Loucy (cell line): ENCODE measurements at regions not wholly inside any gene's neighbourhood (a gene's known extent, or its start where the extent isn't known, plus 50 kb on each side); places are given as distances from the start of the nearest gene placed in this dataset.

Experiments
- H2AFZ ChIP-seq: fragments of 200-600 bp; sonication (generic); 2 replicates; pipeline ENCODE4 v1.6.0; 2016; ENCODE audit warnings: antibody characterized with exemption, mild to moderate bottlenecking, low read length, moderate library complexity
- H3F3A ChIP-seq: fragments of 200-600 bp; 2 replicates; pipeline ENCODE4 v1.6.0; 2016; ENCODE audit warnings: antibody characterized with exemption, low read depth, mild to moderate bottlenecking
- H3K27me3 ChIP-seq: fragments of 200-600 bp; sonication (generic); 2 replicates; pipeline ENCODE4 v1.6.1; 2014; ENCODE audit warnings: low read length, mild to moderate bottlenecking; ENCODE audit not compliant: insufficient read depth, poor library complexity, severe bottlenecking
- H3K36me3 ChIP-seq: fragments of 200-600 bp; sonication (generic); 2 replicates; pipeline ENCODE4 v1.6.1; 2016; ENCODE audit warnings: low read length; ENCODE audit not compliant: insufficient read depth
- H3K4me1 ChIP-seq: fragments of 200-600 bp; sonication (generic); 2 replicates; pipeline ENCODE4 v1.5.1; 2014; ENCODE audit warnings: low read length, mild to moderate bottlenecking; ENCODE audit not compliant: insufficient read depth, poor library complexity, severe bottlenecking
- H3K4me2 ChIP-seq: fragments of 200-600 bp; sonication (generic); 2 replicates; pipeline ENCODE4 v1.6.0; 2014; ENCODE audit warnings: antibody characterized with exemption, low read length, low read depth, mild to moderate bottlenecking; ENCODE audit not compliant: poor library complexity, severe bottlenecking
- H3K4me3 ChIP-seq: fragments of 200-600 bp; sonication (generic); 2 replicates; pipeline ENCODE4 v1.5.1; 2014; ENCODE audit warnings: low read length, mild to moderate bottlenecking, mixed read lengths; ENCODE audit not compliant: poor library complexity, severe bottlenecking
- H3K79me2 ChIP-seq: fragments of 200-600 bp; sonication (generic); 2 replicates; pipeline ENCODE4 v1.6.1; 2014; ENCODE audit warnings: low read length; ENCODE audit not compliant: insufficient read depth
- H3K9ac ChIP-seq: fragments of 200-600 bp; sonication (generic); 2 replicates; pipeline ENCODE4 v1.6.0; 2014; ENCODE audit warnings: mild to moderate bottlenecking, low read depth, low read length, moderate library complexity; ENCODE audit not compliant: poor library complexity, severe bottlenecking
- H3K9me2 ChIP-seq: fragments of 200-600 bp; sonication (generic); replicated peaks from 2 replicates; pipeline ENCODE4 v1.6.1; 2016; ENCODE audit warnings: low read depth, low read length, mixed read lengths
- H3K9me3 ChIP-seq: fragments of 200-600 bp; sonication (generic); 2 replicates; pipeline ENCODE4 v1.6.1; 2014; ENCODE audit warnings: mild to moderate bottlenecking, antibody characterized with exemption, low read length, low read depth; ENCODE audit not compliant: insufficient read depth
- H4K20me1 ChIP-seq: fragments of 200-600 bp; sonication (generic); 2 replicates; pipeline ENCODE4 v1.6.0; 2014; ENCODE audit warnings: antibody characterized with exemption, low read length, mild to moderate bottlenecking; ENCODE audit not compliant: insufficient read depth, poor library complexity, severe bottlenecking
- EZH2phosphoT487 ChIP-seq: fragments of 200-600 bp; IDR thresholded peaks from 2 replicates; pipeline ENCODE4 v1.6.1; 2018; ENCODE audit warnings: antibody characterized with exemption, mild to moderate bottlenecking, moderate library complexity, borderline replicate concordance
- TF ChIP-seq, protein P1 (sequence below): fragments of 200-600 bp; sonication (generic); conservative IDR thresholded peaks from 2 replicates; pipeline ENCODE4 v1.5.1; 2014; ENCODE audit warnings: mild to moderate bottlenecking, antibody characterized with exemption, low read length

GRCh38 chr10:81348003-81348402 lies 527.0 kb upstream of the NRG3 start:
- Histone ChIP-seq H3K4me3 (no peak overlapping the region), H3K9me3 (peaks cover 4% of the 10 kb centered on the region; the same call in 1 of the 2 replicates), H3K27me3 (no peaks in the 10 kb centered on the region), H3K4me1 (no peaks in the 10 kb centered on the region), H3K79me2 (no peaks in the 10 kb centered on the region), H3K36me3 (no peaks in the 10 kb centered on the region), H2AFZ (no peak overlapping the region), H3K9me2 (no peaks in the 10 kb centered on the region), H3K4me2 (no peak overlapping the region), H3F3A (no peaks in the 10 kb centered on the region), H3K9ac (no peak overlapping the region), H4K20me1 (no peaks in the 10 kb centered on the region)
- no peak for TF ChIP-seq EZH2phosphoT487
- TF ChIP-seq, protein P1, sequence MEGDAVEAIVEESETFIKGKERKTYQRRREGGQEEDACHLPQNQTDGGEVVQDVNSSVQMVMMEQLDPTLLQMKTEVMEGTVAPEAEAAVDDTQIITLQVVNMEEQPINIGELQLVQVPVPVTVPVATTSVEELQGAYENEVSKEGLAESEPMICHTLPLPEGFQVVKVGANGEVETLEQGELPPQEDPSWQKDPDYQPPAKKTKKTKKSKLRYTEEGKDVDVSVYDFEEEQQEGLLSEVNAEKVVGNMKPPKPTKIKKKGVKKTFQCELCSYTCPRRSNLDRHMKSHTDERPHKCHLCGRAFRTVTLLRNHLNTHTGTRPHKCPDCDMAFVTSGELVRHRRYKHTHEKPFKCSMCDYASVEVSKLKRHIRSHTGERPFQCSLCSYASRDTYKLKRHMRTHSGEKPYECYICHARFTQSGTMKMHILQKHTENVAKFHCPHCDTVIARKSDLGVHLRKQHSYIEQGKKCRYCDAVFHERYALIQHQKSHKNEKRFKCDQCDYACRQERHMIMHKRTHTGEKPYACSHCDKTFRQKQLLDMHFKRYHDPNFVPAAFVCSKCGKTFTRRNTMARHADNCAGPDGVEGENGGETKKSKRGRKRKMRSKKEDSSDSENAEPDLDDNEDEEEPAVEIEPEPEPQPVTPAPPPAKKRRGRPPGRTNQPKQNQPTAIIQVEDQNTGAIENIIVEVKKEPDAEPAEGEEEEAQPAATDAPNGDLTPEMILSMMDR, result peak; percentile 46

DNA sequence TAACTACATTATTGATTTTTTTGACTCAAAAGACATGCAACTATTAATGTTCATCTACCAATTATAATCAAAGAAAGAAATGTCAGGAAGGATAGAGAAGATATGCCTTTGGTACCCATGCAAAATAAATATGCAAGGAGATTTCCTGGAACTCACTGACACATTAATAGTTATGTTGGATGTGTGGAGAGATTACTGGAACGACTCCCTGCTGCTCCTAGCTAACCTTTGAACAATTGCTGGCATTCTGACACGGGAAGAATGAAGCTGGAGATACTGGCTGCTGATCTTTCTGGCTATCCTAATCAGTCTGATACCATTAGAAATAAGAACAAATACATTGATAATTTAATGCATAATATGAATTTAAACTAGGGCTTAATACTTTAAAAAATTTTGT lies 507.9 kb upstream of the NRG3 start:
- Histone ChIP-seq H3K9me2 (no peaks in the 10 kb centered on the region), H3F3A (no peaks in the 10 kb centered on the region), H2AFZ (no peak overlapping the region), H3K4me3 (no peak overlapping the region), H3K27me3 (no peaks in the 10 kb centered on the region), H3K79me2 (no peaks in the 10 kb centered on the region), H3K9me3 (no peaks in the 10 kb centered on the region), H4K20me1 (no peaks in the 10 kb centered on the region), H3K36me3 (no peaks in the 10 kb centered on the region), H3K9ac (no peak overlapping the region), H3K4me2 (no peak overlapping the region), H3K4me1 (no peaks in the 10 kb centered on the region)
- TF ChIP-seq, protein P1, result no peak
- no peak for TF ChIP-seq EZH2phosphoT487

DNA sequence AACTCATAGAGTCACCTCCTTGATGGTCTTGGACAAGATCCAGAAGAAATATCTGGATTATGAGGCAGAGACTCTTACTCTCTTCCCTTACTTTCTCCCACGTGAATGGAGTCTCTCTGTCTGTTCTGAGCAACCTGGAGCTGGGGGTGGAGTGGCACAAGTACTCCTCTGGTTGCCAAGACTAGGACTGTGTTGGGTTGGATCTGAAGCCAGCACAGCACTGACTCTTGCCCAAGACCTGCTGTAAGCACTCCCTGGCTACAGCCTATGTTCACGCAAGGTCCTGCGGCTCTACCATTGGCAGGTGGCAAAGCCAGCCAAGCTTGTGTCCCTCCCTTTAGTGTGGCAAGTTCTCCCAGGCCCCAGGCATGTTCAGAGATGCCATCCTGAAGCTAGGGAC lies 488.2 kb upstream of the NRG3 start:
- Histone ChIP-seq H3K9ac (no peak overlapping the region), H3K36me3 (no peaks in the 10 kb centered on the region), H3K4me1 (no peaks in the 10 kb centered on the region), H3K27me3 (no peaks in the 10 kb centered on the region), H3K4me2 (no peak overlapping the region), H3K79me2 (no peaks in the 10 kb centered on the region), H3F3A (no peaks in the 10 kb centered on the region), H4K20me1 (no peaks in the 10 kb centered on the region), H3K9me2 (no peaks in the 10 kb centered on the region), H3K9me3 (no peaks in the 10 kb centered on the region), H2AFZ (no peak overlapping the region), H3K4me3 (no peak overlapping the region)
- TF ChIP-seq EZH2phosphoT487, result no peak
- TF ChIP-seq, protein P1, result no peak
